Astrocyte of the spinal cord (primary cell): ENCODE measurements at regions not wholly inside any gene's neighbourhood (a gene's known extent, or its start where the extent isn't known, plus 50 kb on each side); places are given as distances from the start of the nearest gene placed in this dataset.
"Not testable (repeated sequence)": the region's sequence is repeated elsewhere in the genome, so short reads cannot be mapped to it uniquely, and the experiment has no call there.

ENCODE experiments used
- DNase-seq: peaks from one replicate; pipeline ENCODE4 v3.0.0; 2011; ENCODE audit warnings: low read depth, low spot score
- H3K4me3 ChIP-seq: 2 replicates; pipeline ENCODE4 v1.5.1; 2011; ENCODE audit warnings: low read depth, mild to moderate bottlenecking, low read length, moderate library complexity
- CTCF ChIP-seq: IDR thresholded peaks from 2 replicates; pipeline ENCODE4 v1.5.1; 2012; ENCODE audit warnings: low read depth, mild to moderate bottlenecking, low read length, inconsistent platforms
- in situ Hi-C: cut with HindIII; loops from 2 replicates; pipeline ENCODE4 v1.10.0; 2017; ENCODE audit warnings: low sequenced_read_pairs

GRCh38 chr9:79430619-79431018, 141.1 kb upstream of the TLE4 start:
- in situ Hi-C loops = no loop called here
- DNase-seq = no peak
- H3K4me3 ChIP-seq = no peak overlapping the region
- TF ChIP-seq CTCF = no peak

GRCh38 chr9:79431019-79431679, 140.6 kb upstream of the TLE4 start:
- no peak overlapping the region for H3K4me3 ChIP-seq
- TF ChIP-seq CTCF = no peak
- in situ Hi-C loops = no loop called here
- no peak for DNase-seq

GRCh38 chr9:79432485-79432884, 139.3 kb upstream of the TLE4 start:
- in situ Hi-C loops = no loop called here
- H3K4me3 ChIP-seq = no peak overlapping the region
- no peak for TF ChIP-seq CTCF
- DNase-seq = no peak

GRCh38 chr9:79433703-79434102, 138.1 kb upstream of the TLE4 start:
- no peak overlapping the region for H3K4me3 ChIP-seq
- DNase-seq = peak; percentile 12
- in situ Hi-C loops = no loop called here
- TF ChIP-seq CTCF = no peak

GRCh38 chr9:79439221-79439620, 132.5 kb upstream of the TLE4 start:
- H3K4me3 ChIP-seq, DNase-seq, in situ Hi-C loops: not testable (repeated sequence)

GRCh38 chr9:79446523-79447307, 125.0 kb upstream of the TLE4 start:
- H3K4me3 ChIP-seq = no peak overlapping the region
- TF ChIP-seq CTCF = no peak
- in situ Hi-C loops = no loop called here
- no peak for DNase-seq

- in situ Hi-C loops = no loop called here
- no peak for TF ChIP-seq CTCF
- no peak overlapping the region for H3K4me3 ChIP-seq
- no peak for DNase-seq
Measured at GRCh38 chr9:79447308-79447605, 124.5 kb upstream of the TLE4 start.
